ENCODE measurements at regions not wholly inside any gene's neighbourhood (a gene's known extent, or its start where the extent isn't known, plus 50 kb on each side); places are given as distances from the start of the nearest gene placed in this dataset.

DNA sequence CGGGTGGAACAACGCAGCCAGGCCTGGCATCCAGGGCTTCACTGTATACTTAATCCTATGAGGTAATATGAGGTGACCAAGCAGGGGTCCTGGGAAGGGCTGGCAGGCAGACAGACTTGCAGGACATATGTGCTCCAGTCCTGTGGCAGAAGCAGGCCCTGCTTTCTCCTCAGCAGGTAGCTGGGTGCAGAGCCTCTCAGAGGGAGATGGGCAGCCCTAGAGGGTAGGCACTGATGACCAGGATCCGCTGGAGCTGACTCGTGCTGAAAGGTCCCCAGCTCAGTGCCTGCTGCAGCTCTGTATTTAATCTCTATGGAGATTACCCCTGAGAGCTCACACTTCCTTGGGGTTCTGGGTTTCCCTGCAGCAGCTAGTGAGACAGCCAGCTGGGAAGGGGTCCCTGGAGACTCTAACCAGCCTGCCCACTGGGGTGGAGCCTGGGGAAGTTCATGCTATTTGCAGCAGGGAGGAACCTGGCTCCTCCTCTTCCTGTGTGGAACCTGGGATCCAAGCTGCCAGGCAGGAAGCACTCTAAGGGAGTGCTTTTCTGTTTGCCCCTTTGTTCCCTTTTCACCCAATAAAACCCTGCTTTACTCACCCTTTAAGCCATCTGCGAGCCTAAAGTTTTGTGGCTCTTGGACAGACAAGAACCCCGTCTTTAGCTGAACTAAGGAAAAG lies 339.2 kb downstream of the DCAF12L2 start:
- in situ Hi-C loops (cut with MboI), result no loop called here
- no peak for TF ChIP-seq EZH2phosphoT487 (IDR thresholded peaks at IDR 0.05; ENCODE audit: insufficient read depth, low read depth)
- TF ChIP-seq EZH2 (IDR thresholded peaks at IDR 0.05; ENCODE audit: insufficient read depth, poor library complexity, severe bottlenecking), result no peak

DNA sequence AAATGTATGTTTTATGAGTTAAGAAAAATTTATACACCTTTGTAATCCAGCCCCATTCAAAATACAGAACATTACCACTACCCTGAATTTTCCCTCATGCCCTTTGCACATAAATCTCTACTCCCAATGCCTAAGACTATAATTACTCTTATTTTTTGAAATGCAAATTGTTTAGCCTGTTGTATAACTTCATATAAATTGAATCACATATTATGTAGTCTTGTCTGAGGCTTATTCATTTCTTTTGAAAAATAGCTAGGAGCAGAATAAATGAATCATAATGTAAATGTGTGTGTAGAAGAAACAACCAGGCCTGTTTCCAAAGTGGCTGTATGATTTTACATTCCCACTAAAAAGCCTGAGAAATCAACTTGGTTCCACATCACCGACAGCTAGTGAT lies 319.8 kb downstream of the DCAF12L2 start:
- Histone ChIP-seq H3K4me2 (ENCODE audit: unreplicated experiment) (no peak overlapping the region), H3K27me3 (replicated peaks; ENCODE audit: insufficient read depth) (no peaks in the 10 kb centered on the region), H3K27ac (no peak overlapping the region), H3K79me2 (ENCODE audit: insufficient read depth) (no peaks in the 10 kb centered on the region), H4K20me1 (ENCODE audit: insufficient read depth) (no peaks in the 10 kb centered on the region), H3K36me3 (ENCODE audit: low read depth) (no peaks in the 10 kb centered on the region), H3K9me2 (ENCODE audit: insufficient read depth) (no peaks in the 10 kb centered on the region), H3K9ac (no peak overlapping the region), H3K9me3 (ENCODE audit: low read depth) (no peaks in the 10 kb centered on the region), H2AFZ (no peak overlapping the region), H3F3A (ENCODE audit: insufficient read depth) (no peaks in the 10 kb centered on the region), H3K4me3 (no peak overlapping the region), H3K4me1 (ENCODE audit: insufficient read depth) (no peaks in the 10 kb centered on the region)
- in situ Hi-C loops (cut with MboI), result no loop called here
- WGBS, 2 experiments (ENCODE audit: low coverage in 1 of 2, low lambda C conversion rate in 2 of 2, missing lambda C conversion rate in 2 of 2), result 0 to 9% methylated on average over 1 of the region's 1 CpG
- no peak for TF ChIP-seq EZH2phosphoT487 (IDR thresholded peaks at IDR 0.05; ENCODE audit: insufficient read depth, low read depth)
- TF ChIP-seq EZH2 (IDR thresholded peaks at IDR 0.05; ENCODE audit: insufficient read depth, poor library complexity, severe bottlenecking), result no peak
- no peak for DNase-seq

More for the DNA sequence above, 339.2 kb downstream of the DCAF12L2 start:
- no peaks in the 10 kb centered on the region for H3K27me3 ChIP-seq (replicated peaks; ENCODE audit: insufficient read depth)
- 29 to 39% methylated on average over 3 to 6 of the region's 6 CpGs for WGBS, 2 experiments (ENCODE audit: low coverage in 1 of 2, low lambda C conversion rate in 2 of 2, missing lambda C conversion rate in 2 of 2)
- no peaks in the 10 kb centered on the region for H3K79me2 ChIP-seq (ENCODE audit: insufficient read depth)
- H4K20me1 ChIP-seq (ENCODE audit: insufficient read depth), result no peaks in the 10 kb centered on the region
- no peaks in the 10 kb centered on the region for H3F3A ChIP-seq (ENCODE audit: insufficient read depth)
- H3K4me2 ChIP-seq (ENCODE audit: unreplicated experiment), result no peak overlapping the region
- no peak overlapping the region for H3K9ac ChIP-seq
- no peaks in the 10 kb centered on the region for H3K9me3 ChIP-seq (ENCODE audit: low read depth)
- no peak overlapping the region for H3K4me3 ChIP-seq
- H3K27ac ChIP-seq, result no peak overlapping the region
- H3K4me1 ChIP-seq (ENCODE audit: insufficient read depth), result no peaks in the 10 kb centered on the region
- H2AFZ ChIP-seq, result no peak overlapping the region
- no peaks in the 10 kb centered on the region for H3K9me2 ChIP-seq (ENCODE audit: insufficient read depth)
- no peaks in the 10 kb centered on the region for H3K36me3 ChIP-seq (ENCODE audit: low read depth)
- DNase-seq, result no peak

DNA sequence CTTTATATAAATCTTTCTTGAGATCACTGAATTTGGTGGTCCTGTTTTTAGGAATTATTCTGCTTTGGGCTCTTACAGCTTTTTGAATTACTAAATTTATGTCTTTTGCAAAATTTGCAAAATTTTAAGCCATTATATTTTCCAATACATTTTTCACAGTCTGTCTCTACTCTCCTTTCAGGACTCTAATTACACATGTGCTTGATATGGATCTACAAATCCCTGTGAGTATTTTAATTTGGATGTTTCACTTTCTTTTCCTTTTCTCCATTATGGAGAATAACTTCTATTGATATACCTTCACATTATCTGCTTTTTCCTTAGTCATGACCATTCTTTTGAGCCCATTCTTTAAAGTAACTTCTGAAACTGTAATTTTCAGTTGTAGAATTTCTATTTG lies 315.4 kb downstream of the DCAF12L2 start:
- in situ Hi-C loops (cut with MboI), result no loop called here
- no peak overlapping the region for H3K4me3 ChIP-seq
- no peaks in the 10 kb centered on the region for H3F3A ChIP-seq (ENCODE audit: insufficient read depth)

DNA sequence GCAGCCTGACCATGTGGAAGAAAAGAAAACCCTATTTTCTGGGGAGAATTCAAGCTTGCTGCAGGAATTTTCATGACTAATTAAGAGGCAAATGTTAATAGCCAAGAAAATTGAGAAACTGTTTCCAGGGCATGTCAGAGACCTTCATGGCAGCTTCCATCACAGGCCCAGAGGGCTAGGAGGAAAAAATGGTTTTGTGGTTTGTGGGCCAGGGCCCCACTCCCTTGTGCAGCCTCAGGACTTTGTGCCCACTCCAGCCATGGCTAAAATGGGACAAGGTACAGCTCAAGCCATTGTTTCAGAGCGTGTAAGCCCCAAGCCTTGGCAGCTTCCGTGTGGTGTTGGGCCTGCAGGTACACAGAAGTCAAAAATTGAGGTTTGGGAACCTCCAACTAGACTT lies 282.9 kb downstream of the DCAF12L2 start:
- H4K20me1 ChIP-seq (ENCODE audit: insufficient read depth), result no peaks in the 10 kb centered on the region
- WGBS, 2 experiments (ENCODE audit: low coverage in 1 of 2, low lambda C conversion rate in 2 of 2, missing lambda C conversion rate in 2 of 2), result 13 to 26% methylated on average over 1 to 2 of the region's 2 CpGs
- H3K9me2 ChIP-seq (ENCODE audit: insufficient read depth), result no peaks in the 10 kb centered on the region
- no peak overlapping the region for H3K27ac ChIP-seq
- no peak overlapping the region for H3K4me2 ChIP-seq (ENCODE audit: unreplicated experiment)
- no peak overlapping the region for H3K9ac ChIP-seq
- no peak overlapping the region for H3K4me3 ChIP-seq
- H2AFZ ChIP-seq, result no peak overlapping the region
- TF ChIP-seq EZH2 (IDR thresholded peaks at IDR 0.05; ENCODE audit: insufficient read depth, poor library complexity, severe bottlenecking), result no peak
- no peak for TF ChIP-seq EZH2phosphoT487 (IDR thresholded peaks at IDR 0.05; ENCODE audit: insufficient read depth, low read depth)
- in situ Hi-C loops (cut with MboI), result no loop called here
- no peaks in the 10 kb centered on the region for H3K36me3 ChIP-seq (ENCODE audit: low read depth)
- no peaks in the 10 kb centered on the region for H3K27me3 ChIP-seq (replicated peaks; ENCODE audit: insufficient read depth)
- H3K79me2 ChIP-seq (ENCODE audit: insufficient read depth), result no peaks in the 10 kb centered on the region
- DNase-seq, result no peak
- no peaks in the 10 kb centered on the region for H3K9me3 ChIP-seq (ENCODE audit: low read depth)
- H3K4me1 ChIP-seq (ENCODE audit: insufficient read depth), result no peaks in the 10 kb centered on the region
- no peaks in the 10 kb centered on the region for H3F3A ChIP-seq (ENCODE audit: insufficient read depth)

More for the DNA sequence above, 315.4 kb downstream of the DCAF12L2 start:
- H2AFZ ChIP-seq, result no peak overlapping the region
- no peaks in the 10 kb centered on the region for H3K4me1 ChIP-seq (ENCODE audit: insufficient read depth)
- TF ChIP-seq EZH2phosphoT487 (IDR thresholded peaks at IDR 0.05; ENCODE audit: insufficient read depth, low read depth) (no peak), EZH2 (IDR thresholded peaks at IDR 0.05; ENCODE audit: insufficient read depth, poor library complexity, severe bottlenecking) (no peak)
- H3K4me2 ChIP-seq (ENCODE audit: unreplicated experiment), result no peak overlapping the region
- H3K9me3 ChIP-seq (ENCODE audit: low read depth), result no peaks in the 10 kb centered on the region
- H3K9ac ChIP-seq, result no peak overlapping the region
- H4K20me1 ChIP-seq (ENCODE audit: insufficient read depth), result no peaks in the 10 kb centered on the region
- DNase-seq, result no peak
- no peaks in the 10 kb centered on the region for H3K79me2 ChIP-seq (ENCODE audit: insufficient read depth)
- no peaks in the 10 kb centered on the region for H3K27me3 ChIP-seq (replicated peaks; ENCODE audit: insufficient read depth)
- H3K9me2 ChIP-seq (ENCODE audit: insufficient read depth), result no peaks in the 10 kb centered on the region
- no peak overlapping the region for H3K27ac ChIP-seq
- no peaks in the 10 kb centered on the region for H3K36me3 ChIP-seq (ENCODE audit: low read depth)

DNA sequence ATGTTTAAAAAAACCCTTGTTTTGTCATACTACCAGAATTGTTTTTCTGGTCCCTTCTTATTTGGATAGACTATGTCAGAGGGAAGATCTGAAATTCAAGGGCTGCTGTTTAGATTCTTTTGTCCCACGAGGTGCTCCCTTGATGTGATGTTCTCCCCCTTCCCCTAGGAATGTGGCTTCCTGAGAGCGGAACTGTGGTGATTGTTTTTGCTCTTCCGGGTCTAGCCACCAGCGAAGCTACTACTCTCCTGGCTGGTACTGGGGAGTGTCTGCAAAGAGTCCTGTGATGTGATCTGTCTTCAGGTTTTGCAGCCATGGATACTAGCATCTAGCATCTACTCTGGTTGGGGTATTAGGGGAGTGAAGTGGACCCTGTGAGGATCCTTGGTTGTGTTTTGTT lies 271.1 kb downstream of the DCAF12L2 start:
- in situ Hi-C loops (cut with MboI), result no loop called here
- H3K27ac ChIP-seq, result no peak overlapping the region

More for the DNA sequence above, 271.1 kb downstream of the DCAF12L2 start:
- H3K79me2 ChIP-seq (ENCODE audit: insufficient read depth), result no peaks in the 10 kb centered on the region
- TF ChIP-seq EZH2 (IDR thresholded peaks at IDR 0.05; ENCODE audit: insufficient read depth, poor library complexity, severe bottlenecking) (no peak), EZH2phosphoT487 (IDR thresholded peaks at IDR 0.05; ENCODE audit: insufficient read depth, low read depth) (no peak)
- no peaks in the 10 kb centered on the region for H3K36me3 ChIP-seq (ENCODE audit: low read depth)
- H4K20me1 ChIP-seq (ENCODE audit: insufficient read depth), result no peaks in the 10 kb centered on the region
- no peaks in the 10 kb centered on the region for H3F3A ChIP-seq (ENCODE audit: insufficient read depth)
- H3K9me2 ChIP-seq (ENCODE audit: insufficient read depth), result no peaks in the 10 kb centered on the region
- no peaks in the 10 kb centered on the region for H3K9me3 ChIP-seq (ENCODE audit: low read depth)
- H3K4me1 ChIP-seq (ENCODE audit: insufficient read depth), result no peaks in the 10 kb centered on the region
- H3K27me3 ChIP-seq (replicated peaks; ENCODE audit: insufficient read depth), result no peaks in the 10 kb centered on the region
- H3K9ac ChIP-seq, result no peak overlapping the region
- H3K4me2 ChIP-seq (ENCODE audit: unreplicated experiment), result no peak overlapping the region
- DNase-seq, result no peak
- no peak overlapping the region for H2AFZ ChIP-seq
- 25 to 27% methylated on average over 2 to 4 of the region's 4 CpGs for WGBS, 2 experiments (ENCODE audit: low coverage in 1 of 2, low lambda C conversion rate in 2 of 2, missing lambda C conversion rate in 2 of 2)
- no peak overlapping the region for H3K4me3 ChIP-seq
